ENCODE measurements at regions not wholly inside any gene's neighbourhood (a gene's known extent, or its start where the extent isn't known, plus 50 kb on each side); places are given as distances from the start of the nearest gene placed in this dataset.

- Histone ChIP-seq H2BK5ac (ENCODE audit: low read depth, low read length, poor library complexity, severe bottlenecking) (no peak overlapping the region), H3K36me3 (ENCODE audit: control insufficient read depth, insufficient read depth, low read length) (no peaks in the 10 kb centered on the region), H2AFZ (replicated peaks; ENCODE audit: low read length, poor library complexity) (no peak overlapping the region), H4K5ac (ENCODE audit: low read depth, low read length) (no peak overlapping the region), H3K23ac (ENCODE audit: low read depth, low read length) (no peak overlapping the region), H3K18ac (ENCODE audit: low read depth, low read length) (no peak overlapping the region), H2AK9ac (replicated peaks; ENCODE audit: low read depth, low read length, poor library complexity) (no peak overlapping the region), H3K4me1 (ENCODE audit: control insufficient read depth, insufficient read depth, low read length) (peaks cover 2% of the 10 kb centered on the region; the same call in 1 of the 2 replicates), H2BK20ac (ENCODE audit: low read depth, low read length) (no peak overlapping the region), H3K14ac (replicated peaks; ENCODE audit: low read depth, low read length) (no peak overlapping the region), H2BK120ac (ENCODE audit: low read depth, low read length) (no peak overlapping the region), H4K20me1 (ENCODE audit: insufficient read depth, low read length) (no peaks in the 10 kb centered on the region), H3K9me1 (ENCODE audit: insufficient read depth, low read length) (no peaks in the 10 kb centered on the region), H3K4ac (ENCODE audit: low read depth, low read length) (no peak overlapping the region), H2BK15ac (ENCODE audit: low read depth, low read length) (no peak overlapping the region), H3K9me3 (ENCODE audit: control insufficient read depth, insufficient read depth, low read length) (no peaks in the 10 kb centered on the region), H3K4me3 (ENCODE audit: insufficient read depth, low read depth, low read length) (no peak overlapping the region), H3K27me3 (ENCODE audit: control insufficient read depth, insufficient read depth, low read length) (peaks cover 5% of the 10 kb centered on the region), H2AK5ac (ENCODE audit: low read depth, low read length) (no peak overlapping the region), H3K79me1 (ENCODE audit: low read depth in 1 of 2, low read length in 2 of 2) (no peaks in the 10 kb centered on the region), H4K8ac (ENCODE audit: low read depth in 2 of 2, low read length in 2 of 2) (no peak overlapping the region), H4K91ac (ENCODE audit: insufficient read depth, low read depth, low read length) (no peak overlapping the region), H3K9ac (ENCODE audit: low read depth, low read length) (no peak overlapping the region), H3K27ac (ENCODE audit: insufficient read depth, low read length) (no peak overlapping the region), H3K56ac (ENCODE audit: extremely low read depth, insufficient read depth, low read length) (no peak overlapping the region), H3K4me2 (ENCODE audit: low read depth, low read length) (no peak overlapping the region)
- ATAC-seq (ENCODE audit: low read depth) = no peak
- ChIA-PET POLR2A (ENCODE audit: unreplicated experiment) (no interaction called here), CTCF (no interaction called here)
- no peak for TF ChIP-seq CHD1 (IDR thresholded peaks at IDR 0.05; ENCODE audit: low read depth, low read length)
- TF ChIP-seq MAZ (IDR thresholded peaks at IDR 0.05; ENCODE audit: borderline replicate concordance, low read depth, low read length) = no peak
- TF ChIP-seq POLR2A (IDR thresholded peaks at IDR 0.05; ENCODE audit: low read depth, low read length) = no peak
- no peak for TF ChIP-seq FOS (IDR thresholded peaks at IDR 0.05; ENCODE audit: low read depth, low read length)
- in situ Hi-C loops (cut with MboI; ENCODE audit: low sequenced_read_pairs) = no loop called here
- 100% methylated on average over 1 of the region's 6 CpGs; no CpG with 5 or more reads in 1 of the 2 experiments for WGBS, 2 experiments (ENCODE audit: extremely low coverage in 2 of 2, insufficient read length in 1 of 2)
- no TSS peak for BruUV-seq (replicated peaks)
- dilution Hi-C loops (cut with HindIII; ENCODE audit: low sequenced_read_pairs, unreplicated experiment) = no loop called here
- DNase-seq = no peak
- intact Hi-C loops (cut with micrococcal nuclease) = no loop called here
These were observed 112.0 kb upstream of the FBXL7 start for GRCh38 chr5:15387931-15388524.

Data from IMR-90 (cell line).